ENCODE measurements at regions not wholly inside any gene's neighbourhood (a gene's known extent, or its start where the extent isn't known, plus 50 kb on each side); places are given as distances from the start of the nearest gene placed in this dataset.

DNA sequence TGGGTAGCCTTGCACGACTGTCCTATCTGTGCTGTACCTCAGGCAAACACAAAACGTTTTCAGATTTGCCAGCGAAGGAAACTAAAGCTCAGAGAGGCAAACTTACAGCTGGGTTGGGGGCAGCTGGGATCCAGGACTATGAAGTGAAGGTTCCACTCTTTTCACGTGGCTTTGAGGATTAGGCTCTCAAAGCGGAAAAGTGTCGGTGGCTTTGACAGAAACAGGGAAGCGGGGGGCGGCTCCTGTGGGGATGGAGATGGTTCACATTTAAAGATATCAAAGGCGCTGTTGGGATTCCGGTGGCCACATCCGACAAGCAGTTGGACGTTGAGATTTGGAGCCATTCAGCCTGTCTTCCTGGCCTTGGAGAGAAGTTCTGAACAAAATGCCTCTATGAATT, 958.3 kb upstream of the ZNF722 start:
- H3K36me3 ChIP-seq (ENCODE audit: control insufficient read depth in 2 of 3, insufficient read depth in 3 of 3, low read length in 3 of 3): no peaks in the 10 kb centered on the region
- no peaks in the 10 kb centered on the region for H3K9me3 ChIP-seq (ENCODE audit: control insufficient read depth in 2 of 3, insufficient read depth in 1 of 3, low read length in 3 of 3)
- DNase-seq (no peak), FAIRE-seq (no peak)
- H3K4me3 ChIP-seq (ENCODE audit: low read length in 3 of 3): no peak overlapping the region
- TF ChIP-seq, protein P1, sequence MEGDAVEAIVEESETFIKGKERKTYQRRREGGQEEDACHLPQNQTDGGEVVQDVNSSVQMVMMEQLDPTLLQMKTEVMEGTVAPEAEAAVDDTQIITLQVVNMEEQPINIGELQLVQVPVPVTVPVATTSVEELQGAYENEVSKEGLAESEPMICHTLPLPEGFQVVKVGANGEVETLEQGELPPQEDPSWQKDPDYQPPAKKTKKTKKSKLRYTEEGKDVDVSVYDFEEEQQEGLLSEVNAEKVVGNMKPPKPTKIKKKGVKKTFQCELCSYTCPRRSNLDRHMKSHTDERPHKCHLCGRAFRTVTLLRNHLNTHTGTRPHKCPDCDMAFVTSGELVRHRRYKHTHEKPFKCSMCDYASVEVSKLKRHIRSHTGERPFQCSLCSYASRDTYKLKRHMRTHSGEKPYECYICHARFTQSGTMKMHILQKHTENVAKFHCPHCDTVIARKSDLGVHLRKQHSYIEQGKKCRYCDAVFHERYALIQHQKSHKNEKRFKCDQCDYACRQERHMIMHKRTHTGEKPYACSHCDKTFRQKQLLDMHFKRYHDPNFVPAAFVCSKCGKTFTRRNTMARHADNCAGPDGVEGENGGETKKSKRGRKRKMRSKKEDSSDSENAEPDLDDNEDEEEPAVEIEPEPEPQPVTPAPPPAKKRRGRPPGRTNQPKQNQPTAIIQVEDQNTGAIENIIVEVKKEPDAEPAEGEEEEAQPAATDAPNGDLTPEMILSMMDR (IDR thresholded peaks at IDR 0.05; ENCODE audit: borderline replicate concordance, extremely low read depth, insufficient read depth): no peak
- no peaks in the 10 kb centered on the region for H3K27me3 ChIP-seq (ENCODE audit: control insufficient read depth, insufficient read depth, low read length)
- H3K9ac ChIP-seq (ENCODE audit: low read length in 3 of 3): no peak overlapping the region
- no peak overlapping the region for H3K27ac ChIP-seq (ENCODE audit: low read depth in 2 of 2, low read length in 2 of 2)
- intact Hi-C loops (cut with DNase I): no loop called here
- H3K4me1 ChIP-seq (ENCODE audit: control insufficient read depth in 2 of 3, insufficient read depth in 2 of 3, low read depth in 1 of 3, low read length in 3 of 3): no peaks in the 10 kb centered on the region

DNA sequence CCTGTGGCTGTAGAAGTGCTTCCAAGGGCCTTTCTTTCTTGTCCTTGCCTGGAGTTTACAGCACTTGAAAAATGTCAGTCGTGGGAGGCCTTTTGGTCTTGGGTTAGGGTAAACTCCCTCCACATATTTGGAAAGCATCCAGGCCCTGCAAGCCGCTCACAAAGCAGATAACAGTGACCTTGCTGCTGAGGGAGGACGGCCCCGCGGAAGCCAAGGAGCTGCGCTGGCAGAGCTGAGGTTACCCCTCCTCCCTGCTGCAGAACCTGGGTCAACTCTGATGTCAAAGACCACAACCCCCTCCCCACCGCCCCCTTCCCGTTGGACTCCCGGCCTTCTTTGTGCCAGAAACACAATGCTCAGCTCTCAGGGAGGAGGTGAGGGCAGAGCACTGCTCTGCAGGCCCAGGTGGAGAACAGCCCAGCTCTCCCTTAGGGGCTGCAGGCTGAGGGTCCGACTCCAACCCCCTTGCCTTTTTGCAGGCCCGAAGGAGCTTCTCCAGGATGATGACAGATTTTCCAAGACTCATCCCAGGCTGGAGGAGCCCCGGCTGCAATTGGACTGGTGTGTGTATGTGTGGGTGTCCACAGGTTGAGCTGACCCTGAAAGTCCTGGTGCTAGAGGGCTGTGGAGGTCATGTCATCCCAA, 957.6 kb upstream of the ZNF722 start:
- intact Hi-C loops (cut with DNase I): no loop called here
- FAIRE-seq (no peak), DNase-seq (no peak)
- Histone ChIP-seq H3K4me3 (ENCODE audit: low read length in 3 of 3) (no peak overlapping the region), H3K27ac (ENCODE audit: low read depth in 2 of 2, low read length in 2 of 2) (no peak overlapping the region), H3K4me1 (ENCODE audit: control insufficient read depth in 2 of 3, insufficient read depth in 2 of 3, low read depth in 1 of 3, low read length in 3 of 3) (no peaks in the 10 kb centered on the region), H3K36me3 (ENCODE audit: control insufficient read depth in 2 of 3, insufficient read depth in 3 of 3, low read length in 3 of 3) (no peaks in the 10 kb centered on the region), H3K27me3 (ENCODE audit: control insufficient read depth, insufficient read depth, low read length) (no peaks in the 10 kb centered on the region), H3K9ac (ENCODE audit: low read length in 3 of 3) (no peak overlapping the region), H3K9me3 (ENCODE audit: control insufficient read depth in 2 of 3, insufficient read depth in 1 of 3, low read length in 3 of 3) (peaks cover 0 to 4% (median 0%) of the 10 kb centered on the region in 3 donors)
- TF ChIP-seq, protein P1 (IDR thresholded peaks at IDR 0.05; ENCODE audit: borderline replicate concordance, extremely low read depth, insufficient read depth): no peak

DNA sequence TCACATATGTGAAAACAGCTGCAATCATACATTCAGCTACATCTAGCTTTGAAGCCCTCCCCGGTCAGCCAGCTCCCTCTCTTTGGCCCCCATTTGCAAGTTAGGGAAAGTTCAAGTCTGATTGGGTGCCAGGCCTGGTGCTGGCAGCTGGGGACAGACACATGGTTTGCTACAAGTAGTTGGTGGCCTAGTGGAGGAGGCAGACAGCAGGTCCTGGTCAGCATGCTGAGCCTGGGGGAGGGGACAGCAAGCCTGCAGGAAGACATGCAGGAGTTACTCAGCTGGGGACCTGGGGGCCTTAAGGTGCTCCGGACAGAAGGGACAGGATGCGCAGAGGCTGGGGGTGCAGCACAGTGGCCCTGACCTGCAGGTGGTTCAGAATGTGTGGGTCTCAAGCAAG, 956.9 kb upstream of the ZNF722 start:
- no peak overlapping the region for H3K9ac ChIP-seq (ENCODE audit: low read length in 3 of 3)
- H3K27ac ChIP-seq (ENCODE audit: low read depth in 2 of 2, low read length in 2 of 2): no peak overlapping the region
- TF ChIP-seq, protein P1 (IDR thresholded peaks at IDR 0.05; ENCODE audit: borderline replicate concordance, extremely low read depth, insufficient read depth): no peak
- H3K4me1 ChIP-seq (ENCODE audit: control insufficient read depth in 2 of 3, insufficient read depth in 2 of 3, low read depth in 1 of 3, low read length in 3 of 3): no peaks in the 10 kb centered on the region
- FAIRE-seq (no peak), DNase-seq (no peak)
- no peaks in the 10 kb centered on the region for H3K27me3 ChIP-seq (ENCODE audit: control insufficient read depth, insufficient read depth, low read length)
- peaks cover 0 to 9% (median 0%) of the 10 kb centered on the region in 3 donors for H3K9me3 ChIP-seq (ENCODE audit: control insufficient read depth in 2 of 3, insufficient read depth in 1 of 3, low read length in 3 of 3)
- no peaks in the 10 kb centered on the region for H3K36me3 ChIP-seq (ENCODE audit: control insufficient read depth in 2 of 3, insufficient read depth in 3 of 3, low read length in 3 of 3)
- intact Hi-C loops (cut with DNase I): no loop called here
- no peak overlapping the region for H3K4me3 ChIP-seq (ENCODE audit: low read length in 3 of 3)

Measured in kidney (tissue), 13 donors.